ENCODE measurements at regions not wholly inside any gene's neighbourhood (a gene's known extent, or its start where the extent isn't known, plus 50 kb on each side); places are given as distances from the start of the nearest gene placed in this dataset.
"Not testable (repeated sequence)": the region's sequence is repeated elsewhere in the genome, so short reads cannot be mapped to it uniquely, and the experiment has no call there.

GRCh38 chr20:47907951-47908350 lies 122.7 kb upstream of the SULF2 start:
- DNase-seq: not testable (repeated sequence)

- DNase-seq: no peak
Observed at GRCh38 chr20:47907031-47907675, 121.9 kb upstream of the SULF2 start.

GRCh38 chr20:47906348-47906660 lies 121.0 kb upstream of the SULF2 start:
- no peak for DNase-seq

GRCh38 chr20:47905628-47906347 lies 120.5 kb upstream of the SULF2 start:
- no peak for DNase-seq

- DNase-seq: not testable (repeated sequence)
Observed at GRCh38 chr20:47903009-47903408, 117.7 kb upstream of the SULF2 start.

GRCh38 chr20:47899313-47899712 lies 114.0 kb upstream of the SULF2 start:
- not testable (repeated sequence) for DNase-seq

- DNase-seq: no peak
Observed at GRCh38 chr20:47897461-47897860, 112.2 kb upstream of the SULF2 start.

- DNase-seq: not testable (repeated sequence)
Observed at GRCh38 chr20:47892681-47893080, 107.4 kb upstream of the SULF2 start.

- not testable (repeated sequence) for DNase-seq
Observed at GRCh38 chr20:47890708-47891107, 105.4 kb upstream of the SULF2 start.

GRCh38 chr20:47889751-47890150 lies 104.5 kb upstream of the SULF2 start:
- DNase-seq: not testable (repeated sequence)

- DNase-seq: no peak
Observed at GRCh38 chr20:47888351-47888750, 103.1 kb upstream of the SULF2 start.

GRCh38 chr20:47887477-47888080 lies 102.3 kb upstream of the SULF2 start:
- no peak for DNase-seq

GRCh38 chr20:47887064-47887463 lies 101.8 kb upstream of the SULF2 start:
- no peak for DNase-seq

GRCh38 chr20:47886454-47887041 lies 101.3 kb upstream of the SULF2 start:
- DNase-seq: no peak

- DNase-seq: no peak
Observed at GRCh38 chr20:47885909-47886453, 100.7 kb upstream of the SULF2 start.

- not testable (repeated sequence) for DNase-seq
Observed at GRCh38 chr20:47883940-47884339, 98.7 kb upstream of the SULF2 start.

- no peak for DNase-seq
Observed at GRCh38 chr20:47883186-47883585, 97.9 kb upstream of the SULF2 start.

GRCh38 chr20:47879771-47880170 lies 94.5 kb upstream of the SULF2 start:
- no peak for DNase-seq

GRCh38 chr20:47878601-47879027 lies 93.3 kb upstream of the SULF2 start:
- no peak for DNase-seq

GRCh38 chr20:47876311-47877088 lies 91.2 kb upstream of the SULF2 start:
- no peak for DNase-seq

GRCh38 chr20:47875297-47876025 lies 90.2 kb upstream of the SULF2 start:
- no peak for DNase-seq

GRCh38 chr20:47872341-47872740 lies 87.1 kb upstream of the SULF2 start:
- no peak for DNase-seq
